GM19351 (cell line): ENCODE measurements at regions not wholly inside any gene's neighbourhood (a gene's known extent, or its start where the extent isn't known, plus 50 kb on each side); places are given as distances from the start of the nearest gene placed in this dataset.
"Not testable (repeated sequence)": the region's sequence is repeated elsewhere in the genome, so short reads cannot be mapped to it uniquely, and the experiment has no call there.

Experiments used
- ATAC-seq: cut with Tn5 transposase; IDR thresholded peaks from one replicate; pipeline ENCODE4 v1.9.1; 2021; ENCODE audit warnings: mild to moderate bottlenecking, moderate library complexity; ENCODE audit not compliant: unreplicated experiment

DNA sequence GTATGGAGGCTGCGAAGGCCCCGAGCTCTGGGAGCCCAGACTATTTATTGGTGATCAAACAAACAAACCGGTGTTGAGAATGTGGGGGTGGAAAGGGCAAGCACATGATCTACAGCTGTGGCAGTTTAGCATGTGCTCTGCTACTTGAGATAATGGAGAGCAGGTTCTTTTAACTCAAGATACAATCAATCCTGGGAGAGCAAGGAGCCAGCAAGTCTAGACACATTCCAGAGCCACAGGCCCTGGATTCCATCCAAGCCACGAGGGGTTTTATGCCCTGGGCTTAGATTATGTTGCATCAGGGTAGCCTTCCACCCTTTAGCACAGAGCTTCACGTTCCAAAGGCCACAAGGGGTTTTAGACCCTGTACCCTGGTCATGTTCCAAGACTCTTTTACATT is 355.9 kb upstream of the ARID1B start:
- not testable (repeated sequence) for ATAC-seq

DNA sequence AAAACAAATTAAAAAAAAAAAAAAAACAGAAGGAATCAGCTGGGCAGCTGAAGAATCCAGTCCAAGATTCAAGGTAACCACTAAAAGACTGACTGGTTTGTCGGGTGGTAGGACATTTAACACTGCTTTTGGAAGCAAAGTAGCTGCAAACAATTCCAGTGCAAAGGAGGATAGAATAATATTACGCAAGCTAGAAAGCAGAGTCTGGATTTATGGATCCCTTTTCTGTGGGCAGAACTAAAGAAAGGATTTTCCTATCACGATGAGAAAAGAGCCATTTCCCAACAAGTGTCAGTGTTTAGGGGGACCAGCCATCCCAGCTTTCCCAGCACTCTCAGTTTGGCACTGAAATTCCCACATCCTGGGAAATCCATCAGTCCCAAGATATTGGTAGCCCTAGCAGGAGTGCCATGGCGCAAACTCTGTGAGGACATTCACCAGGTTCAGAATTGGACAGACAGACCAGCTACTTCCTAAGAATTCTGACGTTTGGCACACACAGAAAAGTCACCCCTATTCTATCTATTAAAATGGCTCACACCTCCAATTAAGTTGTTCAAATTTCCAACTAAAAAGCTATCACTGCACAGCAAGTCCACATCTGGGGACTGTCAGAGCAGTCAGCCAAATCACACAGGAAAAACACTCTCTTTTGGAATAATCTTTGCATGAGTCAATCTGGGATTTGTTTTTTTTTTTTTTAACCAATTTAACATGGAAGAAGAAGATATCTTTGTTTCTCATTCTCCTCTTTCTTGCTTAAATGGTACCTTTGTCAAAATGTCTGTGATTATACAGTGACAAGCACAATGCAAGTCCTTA is 356.8 kb upstream of the ARID1B start:
- ATAC-seq, result no peak

DNA sequence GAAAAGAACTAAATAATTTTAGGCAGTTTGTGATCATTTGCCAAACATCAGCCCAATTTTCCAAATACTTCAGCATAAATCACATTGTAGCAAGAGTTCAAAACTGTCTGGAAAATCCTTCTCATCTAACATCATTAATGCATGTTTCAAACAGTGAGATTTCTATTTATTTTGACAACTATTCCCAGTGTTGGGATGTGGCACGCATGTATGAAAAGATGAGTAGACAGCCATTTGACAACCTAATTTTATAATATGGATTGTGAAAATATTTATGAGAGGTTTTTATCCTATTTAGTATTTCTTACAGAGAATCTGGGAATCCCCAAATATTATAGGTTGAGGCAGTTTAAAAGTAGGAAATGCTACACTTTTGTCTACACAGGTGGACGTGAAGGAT is 357.6 kb upstream of the ARID1B start:
- ATAC-seq, result no peak

DNA sequence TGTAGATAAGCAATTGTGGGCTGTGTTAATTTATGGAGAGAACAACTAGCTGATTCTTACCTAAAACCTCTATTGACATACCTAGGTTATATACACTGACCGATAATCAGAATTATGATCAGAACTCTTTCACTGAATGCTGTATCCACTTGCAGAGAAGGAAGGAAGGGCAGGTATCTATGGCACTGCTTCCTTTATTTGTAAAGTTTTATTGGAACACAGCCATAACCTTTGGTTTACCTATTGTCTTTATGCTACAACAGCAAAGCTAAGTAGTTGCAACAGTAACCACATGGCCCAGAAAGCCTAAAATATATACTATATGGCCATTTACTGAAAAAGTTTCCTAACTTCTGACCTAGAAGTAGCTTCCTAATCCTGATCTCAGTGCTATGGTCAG is 358.9 kb upstream of the ARID1B start:
- no peak for ATAC-seq

DNA sequence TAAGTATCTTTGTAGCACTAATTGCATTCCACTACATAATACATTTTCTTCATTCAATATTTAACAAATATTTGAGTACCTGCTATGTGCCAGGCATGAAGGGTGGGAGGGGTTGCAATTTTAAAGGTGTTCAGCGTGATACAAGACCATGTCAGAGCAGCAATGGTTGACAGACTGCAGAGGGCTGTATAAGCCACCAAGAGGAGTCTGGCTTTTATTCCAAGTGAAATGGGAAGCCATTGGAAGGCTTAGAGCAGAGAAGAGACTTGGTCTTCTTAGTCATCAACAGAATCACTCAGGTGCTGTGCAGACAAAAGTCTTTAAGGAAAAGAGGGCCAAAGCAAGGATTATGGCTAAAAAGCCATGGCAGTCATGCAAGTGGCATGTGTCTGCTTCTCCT is 360.8 kb upstream of the ARID1B start:
- no peak for ATAC-seq

DNA sequence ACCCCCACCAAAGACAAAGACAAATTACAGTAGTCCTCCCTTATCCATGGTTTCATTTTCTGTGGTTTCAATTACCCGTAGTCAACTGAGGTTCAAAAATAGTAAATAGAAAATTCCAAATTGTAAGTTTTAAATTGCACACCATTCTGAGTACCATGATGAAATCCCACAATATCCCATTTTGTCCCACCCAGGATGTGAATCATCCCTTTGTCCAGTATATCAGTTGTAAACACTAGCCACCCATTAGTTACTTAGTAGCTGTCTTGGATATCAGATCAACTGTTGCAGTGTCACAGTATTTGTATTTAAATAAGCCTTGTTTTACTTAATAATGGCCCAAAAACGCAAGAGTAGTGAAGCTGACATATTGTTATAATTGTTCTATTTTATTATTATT is 364.0 kb upstream of the ARID1B start:
- no peak for ATAC-seq

DNA sequence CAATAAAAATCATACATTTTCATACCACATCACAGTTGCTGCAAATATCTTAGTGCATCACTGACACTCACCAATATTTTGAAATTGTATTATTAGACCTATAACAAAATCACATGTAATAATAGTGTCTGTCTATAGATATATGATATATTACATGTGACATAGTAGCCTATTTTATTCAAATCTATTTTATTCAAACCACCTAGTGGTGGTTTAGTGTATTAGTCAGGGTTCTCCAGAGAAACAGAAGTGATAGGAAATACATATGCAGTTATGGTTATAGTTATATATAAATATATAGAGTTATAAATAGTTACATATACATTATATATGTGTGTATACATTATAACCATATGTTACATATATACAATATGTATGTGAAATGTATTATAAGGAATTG is 366.5 kb upstream of the ARID1B start:
- peak; percentile 48 for ATAC-seq

DNA sequence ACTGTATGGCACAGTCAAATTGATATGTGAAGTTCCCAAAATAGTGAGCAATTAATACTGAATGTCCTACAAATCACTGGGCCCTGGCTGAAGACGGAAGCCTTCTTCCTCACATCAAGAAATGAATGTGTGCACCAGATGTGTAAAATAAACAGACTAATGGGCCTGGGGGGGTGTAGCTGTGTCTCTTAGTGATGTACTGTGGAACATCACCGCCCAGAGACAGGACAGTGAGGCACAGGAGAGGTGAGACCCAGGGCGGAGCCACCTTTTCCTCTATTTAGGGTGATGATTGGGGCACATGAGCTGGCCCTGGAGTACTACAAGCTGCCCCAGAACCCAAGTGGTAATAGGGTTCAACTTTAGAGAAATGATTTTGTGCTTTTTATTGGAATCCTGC is 368.5 kb upstream of the ARID1B start:
- no peak for ATAC-seq

DNA sequence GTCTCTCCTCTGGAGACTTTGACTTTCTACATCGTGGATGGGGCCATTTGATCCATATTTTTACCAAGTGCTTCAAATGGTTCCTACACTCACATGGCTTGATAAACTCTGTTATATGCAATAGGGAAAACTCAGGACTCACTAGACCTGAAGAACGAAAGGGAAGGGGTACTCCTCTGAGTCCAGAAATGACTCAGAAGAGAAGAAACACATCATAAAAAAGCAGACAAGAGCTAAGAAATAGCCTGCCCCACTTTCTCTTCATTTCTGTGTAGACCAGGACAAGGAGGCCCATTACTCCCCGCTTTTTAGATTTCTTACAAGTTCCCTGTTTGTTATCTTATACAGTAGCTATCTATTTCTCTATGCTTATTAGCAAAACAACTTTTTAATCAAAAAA is 369.8 kb upstream of the ARID1B start:
- no peak for ATAC-seq

DNA sequence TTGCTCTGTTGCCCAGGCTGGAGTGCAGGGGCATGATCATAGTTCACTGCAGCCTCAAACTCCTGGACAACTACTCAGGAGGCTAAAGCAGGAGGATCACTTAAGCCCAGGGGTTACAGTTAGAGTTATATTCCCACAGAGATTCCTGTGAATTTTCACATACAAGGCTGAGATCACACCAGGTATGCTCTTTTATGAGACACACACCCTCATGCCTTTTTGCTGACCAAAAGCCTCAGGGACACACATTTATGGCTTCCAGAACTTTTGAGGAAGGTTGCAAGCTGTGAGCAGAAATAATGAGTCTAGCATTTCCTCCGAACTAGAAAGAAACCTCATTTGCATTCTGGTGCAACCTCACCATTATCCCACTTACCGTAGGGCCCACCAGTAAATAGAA is 370.5 kb upstream of the ARID1B start:
- ATAC-seq, result no peak

DNA sequence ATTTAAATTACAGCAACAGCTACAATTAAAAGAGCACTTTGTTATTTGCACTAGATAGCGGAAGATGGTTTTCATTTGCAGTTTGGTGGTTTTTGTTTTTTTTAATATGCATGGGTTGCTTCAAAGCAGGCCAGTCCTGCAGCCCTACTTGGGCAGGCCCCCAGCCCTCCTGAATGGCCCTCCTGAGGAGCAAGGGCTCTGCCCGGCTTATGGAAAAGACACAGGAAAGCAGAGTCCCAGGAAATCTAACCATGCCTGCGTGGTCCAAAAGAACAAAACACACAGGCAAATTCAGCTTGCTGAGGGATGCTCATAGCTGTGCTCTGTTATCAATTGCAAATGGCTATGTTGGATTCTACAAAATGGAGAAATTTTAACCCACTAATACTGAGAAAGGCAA is 371.1 kb upstream of the ARID1B start:
- ATAC-seq, result no peak

DNA sequence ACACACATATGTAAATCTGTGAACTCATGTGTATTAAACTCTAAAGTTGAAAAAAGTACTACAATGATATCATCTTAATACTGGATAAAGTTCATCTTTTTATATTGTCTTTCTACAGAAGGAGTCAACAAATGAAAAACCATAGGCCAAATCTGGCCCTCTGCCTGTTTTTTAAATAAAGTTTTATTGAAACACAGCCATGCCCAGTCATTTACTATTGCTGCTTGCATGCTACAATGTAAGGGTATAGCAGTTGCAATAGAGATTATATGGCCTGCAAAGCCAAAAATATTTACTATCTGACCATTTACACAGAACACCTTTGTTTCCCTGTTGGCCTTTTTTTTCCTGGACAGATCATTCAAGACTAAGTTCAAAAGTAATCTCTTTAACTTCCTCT is 374.6 kb upstream of the ARID1B start:
- ATAC-seq, result no peak

DNA sequence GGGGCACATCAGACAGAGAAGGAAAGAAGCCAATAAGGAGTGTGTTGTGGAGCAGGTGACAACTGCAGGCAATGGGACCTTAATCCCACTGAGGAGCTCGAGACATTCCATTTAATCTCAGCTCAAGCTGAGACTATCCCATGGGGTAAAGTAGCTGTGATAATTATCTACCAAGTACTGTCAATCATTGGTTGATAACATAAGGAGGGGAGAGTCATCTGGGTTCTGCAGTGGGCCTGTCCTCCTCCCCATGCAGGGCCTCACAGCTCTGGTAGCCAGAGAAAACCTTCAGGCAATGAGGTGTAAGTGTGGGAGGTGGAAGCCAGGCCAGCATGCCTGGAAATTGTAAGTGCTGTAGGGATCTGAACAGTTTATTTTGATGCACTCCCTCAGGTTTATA is 375.0 kb upstream of the ARID1B start:
- ATAC-seq, result no peak

DNA sequence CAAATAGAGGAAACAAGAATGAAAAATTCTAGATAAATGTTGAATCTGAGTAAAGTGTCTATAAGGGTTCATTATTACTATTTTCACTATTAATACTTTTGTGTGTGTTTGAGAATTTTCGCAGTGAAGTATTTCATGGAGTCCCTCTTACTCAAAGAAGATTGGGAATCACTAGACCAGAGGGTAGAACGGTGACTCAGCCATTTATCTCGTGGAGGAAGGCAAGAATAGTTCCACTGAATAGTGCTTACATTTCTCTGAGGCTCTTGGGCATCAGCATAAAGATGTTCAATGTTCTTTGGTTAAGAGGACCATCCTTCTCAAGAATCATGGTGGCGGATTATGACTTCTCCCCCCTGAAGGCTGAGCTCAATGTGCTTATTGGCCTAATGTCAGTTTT is 376.7 kb upstream of the ARID1B start:
- ATAC-seq, result no peak

DNA sequence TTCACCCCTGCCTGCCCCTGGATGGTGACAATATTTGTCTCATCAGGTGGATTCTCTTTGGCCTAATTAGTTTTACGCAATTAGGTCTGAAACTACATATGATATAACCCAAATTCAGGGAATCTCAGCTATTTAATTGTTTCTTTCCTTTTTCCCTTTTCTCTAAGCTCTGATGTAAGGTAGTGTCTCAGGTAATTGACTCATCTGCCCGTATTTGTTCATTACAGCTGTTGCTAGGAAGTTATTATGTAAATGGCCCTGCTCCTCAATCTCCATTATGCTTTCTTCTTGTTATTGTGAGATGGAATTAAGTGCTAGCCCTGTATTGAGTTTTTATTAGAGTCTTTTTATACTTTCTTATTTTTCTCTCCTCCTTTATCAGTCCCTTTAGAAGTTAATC is 378.2 kb upstream of the ARID1B start:
- ATAC-seq, result no peak

DNA sequence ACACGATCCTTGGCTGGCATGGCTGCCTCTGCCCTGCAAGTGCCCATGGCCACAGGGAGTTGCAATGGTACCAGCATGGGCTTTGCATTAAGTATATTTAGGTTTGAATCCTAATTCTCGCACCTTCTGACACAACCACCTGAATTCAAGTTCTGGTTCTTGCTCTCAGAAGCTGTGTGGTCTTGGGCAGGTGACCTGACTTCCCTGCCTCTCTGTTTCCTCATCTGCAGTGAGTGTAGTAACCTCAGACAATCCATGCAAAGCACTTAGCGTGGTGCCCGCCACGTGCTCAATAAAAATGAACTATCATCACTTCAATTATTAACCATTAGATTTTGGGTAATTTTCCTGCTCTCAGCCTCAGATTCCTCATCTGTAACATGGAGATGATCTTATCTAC is 378.8 kb upstream of the ARID1B start:
- no peak for ATAC-seq

DNA sequence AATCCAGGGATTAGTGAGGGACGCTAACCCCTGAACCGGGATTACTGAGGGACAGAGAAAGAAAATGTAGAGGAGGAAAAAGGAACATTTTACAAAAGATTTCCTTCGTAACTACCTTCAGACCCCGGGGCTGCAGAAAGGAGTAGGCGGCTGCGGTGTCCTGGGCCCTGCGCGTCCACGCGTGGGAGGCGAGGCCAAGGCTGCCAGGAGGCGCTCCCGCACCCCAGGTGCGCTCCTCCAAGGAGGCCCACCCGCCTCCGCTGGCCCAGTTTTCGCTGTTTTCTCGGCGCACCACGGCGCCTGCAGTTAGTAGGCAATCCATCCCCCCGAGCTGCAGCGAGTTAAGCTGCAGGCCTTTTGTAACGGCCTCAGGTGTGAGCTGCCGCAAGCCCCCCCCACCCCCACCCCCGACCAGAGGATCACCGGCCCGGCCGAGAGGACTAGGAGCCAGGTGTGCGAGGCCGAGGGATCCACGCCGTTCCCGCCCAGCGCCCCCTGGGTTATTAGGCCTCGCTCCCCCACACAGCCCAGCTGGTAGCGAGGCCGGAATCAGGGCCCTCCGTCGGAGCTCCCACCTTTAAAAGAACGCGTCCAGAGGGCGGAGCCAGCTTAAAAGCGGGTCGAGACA is 380.3 kb upstream of the ARID1B start:
- no peak for ATAC-seq

DNA sequence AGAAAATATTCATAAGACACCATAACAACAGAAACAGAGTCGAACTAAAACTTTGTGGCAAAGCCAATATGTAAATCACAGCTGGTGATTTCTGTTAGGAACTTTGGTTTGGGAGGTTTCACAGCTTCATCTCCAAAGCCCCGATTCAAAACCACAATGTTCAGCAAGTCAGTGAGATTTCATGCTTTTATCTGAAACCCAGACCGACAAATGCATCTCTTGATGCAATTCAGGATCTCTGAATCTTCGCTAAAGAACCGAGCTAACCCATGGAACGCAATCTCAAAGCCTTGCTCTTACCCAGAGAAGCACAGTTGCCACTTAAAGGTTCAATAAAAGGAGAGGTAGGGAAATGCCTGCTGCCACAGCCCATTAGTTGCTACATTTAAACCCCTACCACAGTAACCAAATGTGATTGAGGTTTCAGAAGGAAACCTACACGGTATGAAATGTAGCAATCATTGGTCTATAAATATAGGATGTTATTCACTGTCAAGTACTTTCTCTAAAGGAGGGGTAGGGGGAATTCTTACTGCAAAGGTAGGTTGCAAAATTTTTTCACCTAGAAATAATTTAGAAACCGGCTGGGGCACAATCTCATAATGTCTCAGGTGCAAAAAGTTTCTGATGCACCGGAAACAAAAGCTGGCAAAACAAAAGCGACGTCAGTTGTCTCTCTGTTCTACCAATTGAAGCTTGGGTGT is 381.0 kb upstream of the ARID1B start:
- peak; percentile 66 for ATAC-seq

DNA sequence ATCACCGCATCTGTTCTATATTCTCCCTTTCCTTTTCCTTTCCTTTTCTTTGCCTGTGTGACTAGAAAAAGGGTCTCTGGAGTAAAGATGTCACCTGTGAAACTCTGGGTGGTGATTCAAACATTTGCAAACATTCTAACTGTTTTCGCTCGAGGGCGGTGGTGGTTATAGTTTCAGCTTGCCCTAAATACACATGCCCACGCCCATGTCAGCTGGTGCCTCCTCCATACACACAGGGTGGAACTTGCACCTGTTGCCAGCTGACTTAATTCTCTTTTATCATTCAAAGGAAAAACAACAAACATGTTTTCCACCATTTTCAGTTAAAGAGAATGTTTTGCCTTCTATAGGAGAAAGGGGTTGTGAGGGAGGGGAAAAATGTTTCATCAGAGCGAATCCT is 381.9 kb upstream of the ARID1B start:
- ATAC-seq, result peak; percentile 52

DNA sequence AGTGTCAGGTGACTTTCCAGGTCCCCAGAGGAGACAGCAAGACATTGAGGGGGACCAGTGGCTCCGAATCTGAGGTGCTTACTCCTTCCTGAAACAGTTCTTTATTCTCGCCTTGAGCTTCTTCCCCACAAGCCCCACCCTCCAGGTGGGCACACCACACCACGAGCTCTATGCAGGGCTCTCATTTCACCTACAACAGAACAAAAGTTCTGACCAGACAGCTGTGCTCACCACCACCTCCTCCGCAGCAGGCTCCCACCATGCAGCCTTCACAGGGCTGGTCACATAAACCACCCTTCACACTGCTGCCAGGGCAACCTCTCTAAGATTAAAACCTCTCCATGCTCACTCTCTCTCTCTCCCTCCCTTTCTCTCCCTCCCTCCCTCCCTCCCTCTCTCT is 384.5 kb upstream of the ARID1B start:
- ATAC-seq, result no peak

DNA sequence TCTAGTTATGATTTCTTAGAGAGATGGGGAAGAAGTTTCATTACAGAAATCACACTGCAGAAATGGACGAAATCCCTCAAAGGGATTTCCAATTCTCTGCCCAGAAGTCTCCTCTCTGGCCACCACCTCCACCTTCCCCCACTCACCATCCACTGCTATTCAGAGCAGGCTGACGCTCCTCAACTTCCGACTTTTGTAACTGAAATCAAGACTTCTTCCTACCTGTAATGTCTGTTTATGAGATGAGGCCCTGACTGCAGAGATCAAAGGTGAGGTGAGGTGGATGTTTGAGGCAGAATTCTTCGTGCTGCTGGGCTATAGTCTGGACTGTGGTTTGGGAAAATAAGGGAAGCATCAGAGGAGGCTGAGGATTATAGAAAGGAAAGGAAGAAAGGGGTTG is 385.2 kb upstream of the ARID1B start:
- ATAC-seq, result no peak

DNA sequence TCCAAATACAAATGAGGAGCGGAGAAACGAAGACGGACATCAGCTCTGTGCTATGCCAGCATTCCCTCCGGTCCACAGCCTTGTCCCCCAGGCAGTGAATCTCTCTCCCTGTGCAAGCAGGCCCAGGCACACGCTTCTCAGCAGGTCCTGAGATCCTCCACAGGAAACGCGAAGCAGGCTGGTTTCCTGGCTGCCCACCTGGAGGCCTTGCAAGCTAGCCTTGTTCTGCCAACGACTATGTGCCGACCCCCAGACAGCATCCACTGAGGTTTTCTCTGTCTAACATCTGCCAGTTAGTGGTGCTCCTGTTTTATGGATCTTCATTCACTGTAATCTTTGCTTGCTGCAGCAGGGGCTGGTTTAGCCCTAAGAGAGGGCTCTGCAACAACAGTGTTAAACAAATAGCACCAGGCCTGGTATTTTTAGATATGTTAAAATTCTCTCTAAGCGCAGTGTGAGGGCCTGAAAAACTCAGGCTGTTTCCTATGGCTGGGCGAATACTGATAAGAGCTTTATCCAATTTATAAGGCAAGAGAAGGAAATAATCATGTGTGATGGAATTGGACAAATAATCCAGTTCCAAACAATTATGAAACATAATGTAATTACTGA is 386.0 kb upstream of the ARID1B start:
- no peak for ATAC-seq
